HG03460 (cell line): ENCODE measurements at regions not wholly inside any gene's neighbourhood (a gene's known extent, or its start where the extent isn't known, plus 50 kb on each side); places are given as distances from the start of the nearest gene placed in this dataset.

Experiments
- ATAC-seq: cut with Tn5 transposase; IDR thresholded peaks from one replicate; pipeline ENCODE4 v1.9.1; 2021; ENCODE audit not compliant: unreplicated experiment

GRCh38 chr21:27639286-27639685, 672.4 kb upstream of the ADAMTS5 start:
- ATAC-seq: no peak

- ATAC-seq: no peak
These were observed 669.8 kb upstream of the ADAMTS5 start for GRCh38 chr21:27636656-27637055.

GRCh38 chr21:27633631-27634030, 666.7 kb upstream of the ADAMTS5 start:
- ATAC-seq: no peak

- ATAC-seq: no peak
These were observed 664.6 kb upstream of the ADAMTS5 start for GRCh38 chr21:27631471-27631870.

- ATAC-seq: no peak
These were observed 655.7 kb upstream of the ADAMTS5 start for GRCh38 chr21:27622631-27623030.

GRCh38 chr21:27614231-27614630, 647.3 kb upstream of the ADAMTS5 start:
- ATAC-seq: no peak

GRCh38 chr21:27606422-27606821, 639.5 kb upstream of the ADAMTS5 start:
- no peak for ATAC-seq

GRCh38 chr21:27596196-27596595, 629.3 kb upstream of the ADAMTS5 start:
- no peak for ATAC-seq

GRCh38 chr21:27595716-27596115, 628.8 kb upstream of the ADAMTS5 start:
- no peak for ATAC-seq

- ATAC-seq: no peak
These were observed 623.4 kb upstream of the ADAMTS5 start for GRCh38 chr21:27590271-27590670.

GRCh38 chr21:27589781-27590180, 622.9 kb upstream of the ADAMTS5 start:
- no peak for ATAC-seq

- no peak for ATAC-seq
These were observed 620.1 kb upstream of the ADAMTS5 start for GRCh38 chr21:27586986-27587385.

- no peak for ATAC-seq
These were observed 619.4 kb upstream of the ADAMTS5 start for GRCh38 chr21:27586326-27586725.

- no peak for ATAC-seq
These were observed 617.4 kb upstream of the ADAMTS5 start for GRCh38 chr21:27584256-27584655.

GRCh38 chr21:27582948-27583430, 616.1 kb upstream of the ADAMTS5 start:
- ATAC-seq: no peak

- no peak for ATAC-seq
These were observed 615.5 kb upstream of the ADAMTS5 start for GRCh38 chr21:27582246-27582947.

- no peak for ATAC-seq
These were observed 614.3 kb upstream of the ADAMTS5 start for GRCh38 chr21:27581168-27581567.

- no peak for ATAC-seq
These were observed 613.4 kb upstream of the ADAMTS5 start for GRCh38 chr21:27580276-27580675.

GRCh38 chr21:27578741-27579265, 611.9 kb upstream of the ADAMTS5 start:
- ATAC-seq: no peak

GRCh38 chr21:27572696-27573095, 605.8 kb upstream of the ADAMTS5 start:
- ATAC-seq: no peak

- no peak for ATAC-seq
These were observed 604.8 kb upstream of the ADAMTS5 start for GRCh38 chr21:27571706-27572105.

- ATAC-seq: no peak
These were observed 603.5 kb upstream of the ADAMTS5 start for GRCh38 chr21:27570306-27570868.

- no peak for ATAC-seq
These were observed 602.9 kb upstream of the ADAMTS5 start for GRCh38 chr21:27569831-27570230.
